ENCODE measurements at regions not wholly inside any gene's neighbourhood (a gene's known extent, or its start where the extent isn't known, plus 50 kb on each side); places are given as distances from the start of the nearest gene placed in this dataset.

- TF ChIP-seq SMARCA5 (IDR thresholded peaks at IDR 0.05) (no peak), HDAC2 (IDR thresholded peaks at IDR 0.05) (no peak), EP300 (IDR thresholded peaks at IDR 0.05; ENCODE audit: borderline replicate concordance in 1 of 2, control insufficient read depth in 1 of 2, low read depth in 2 of 2, low read length in 2 of 2) (no peak), RAD51 (IDR thresholded peaks at IDR 0.05) (no peak)
Measured at GRCh38 chr15:47390208-47390765, 327.0 kb upstream of the SEMA6D start (continued).

DNA sequence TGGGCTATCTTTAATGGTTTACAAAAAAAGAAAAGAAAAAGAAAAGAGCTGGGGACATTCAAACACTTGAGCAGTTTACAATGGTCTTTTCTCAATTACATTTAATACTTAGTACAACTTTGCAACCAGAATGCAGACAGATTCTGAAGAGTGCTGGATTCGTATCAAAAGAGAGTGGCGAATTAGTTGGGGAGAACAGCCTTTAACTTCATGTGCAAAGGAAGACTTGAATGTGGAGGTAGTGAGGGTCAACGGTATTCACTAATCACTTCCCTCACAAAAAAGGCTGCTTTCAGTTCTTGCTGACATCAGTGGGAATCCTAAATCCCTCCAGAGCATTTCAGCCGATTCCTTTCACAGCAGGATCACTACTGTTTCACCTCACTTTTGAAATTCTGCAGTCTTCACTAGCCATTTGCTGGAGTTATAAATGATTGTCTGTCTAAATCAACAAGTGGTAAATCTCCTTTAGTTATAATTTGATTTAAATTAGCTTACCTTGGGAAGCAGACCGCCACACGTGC is 323.0 kb upstream of the SEMA6D start:
- DNase-seq (ENCODE audit: low read depth, low spot score) (no peak), ATAC-seq (no peak), FAIRE-seq (no peak)
- Histone ChIP-seq H3K9ac (ENCODE audit: control insufficient read depth, insufficient read depth, low read length) (no peak overlapping the region), H3K27me3 (replicated peaks in 1 of 2; ENCODE audit: control insufficient read depth in 2 of 2, insufficient read depth in 2 of 2, low read length in 1 of 2) (no peaks in the 10 kb centered on the region), H3K4me3 (no peak overlapping the region), H3K27ac (ENCODE audit: control insufficient read depth, insufficient read depth) (no peak overlapping the region), H3K79me2 (ENCODE audit: control insufficient read depth, insufficient read depth, low read length) (no peaks in the 10 kb centered on the region), H3K4me1 (ENCODE audit: control insufficient read depth, insufficient read depth, low read length) (no peaks in the 10 kb centered on the region), H3K4me2 (ENCODE audit: control insufficient read depth, insufficient read depth) (no peak overlapping the region), H3K9me3 (replicated peaks; ENCODE audit: control insufficient read depth, insufficient read depth, low read length) (no peaks in the 10 kb centered on the region), H2AFZ (ENCODE audit: control insufficient read depth, low read depth, low read length) (no peak overlapping the region), H4K20me1 (ENCODE audit: control insufficient read depth, insufficient read depth) (no peaks in the 10 kb centered on the region), H3K36me3 (ENCODE audit: control insufficient read depth in 2 of 2, insufficient read depth in 2 of 2, low read length in 1 of 2) (no peaks in the 10 kb centered on the region)
- intact Hi-C loops (cut with micrococcal nuclease; ENCODE audit: unreplicated experiment) (no loop called here), in situ Hi-C loops (cut with MboI) (no loop called here)
- POLR2A ChIA-PET = no interaction called here
- SMC1A ChIA-PET (ENCODE audit: uncharacterized antibody, unreplicated experiment) = interaction anchor here (0.7 kb wide), 1 partner anchor 12 kb away, joined by 3 read pairs; no protein-coding TSS in a partner anchor
- CTCF ChIA-PET = no interaction called here
- RAD21 ChIA-PET (ENCODE audit: unreplicated experiment) = no interaction called here
- WGBS (ENCODE audit: insufficient coverage, insufficient replicate concordance, low lambda C conversion rate, missing lambda C conversion rate) = 17% methylated on average over 6 of the region's 6 CpGs
- no TSS peak for BruUV-seq (replicated peaks)
- TF ChIP-seq BRCA1 (IDR thresholded peaks at IDR 0.05; ENCODE audit: low read depth, low read length) (no peak), NFIC (IDR thresholded peaks at IDR 0.05; ENCODE audit: low read depth, low read length) (no peak), PAX8 (IDR thresholded peaks at IDR 0.05) (no peak), SMAD5 (IDR thresholded peaks at IDR 0.05; ENCODE audit: low read depth) (no peak), CBFB (IDR thresholded peaks at IDR 0.05; ENCODE audit: low read depth) (no peak), KLF5 (IDR thresholded peaks at IDR 0.05; ENCODE audit: partially characterized antibody) (no peak), CREM (IDR thresholded peaks at IDR 0.05; ENCODE audit: low read depth) (no peak), HDAC6 (IDR thresholded peaks at IDR 0.05; ENCODE audit: unreplicated experiment) (no peak), DPF2 (IDR thresholded peaks at IDR 0.05) (no peak), MLLT1 (IDR thresholded peaks at IDR 0.05) (no peak), IRF5 (IDR thresholded peaks at IDR 0.05; ENCODE audit: borderline replicate concordance) (no peak), JUNB (IDR thresholded peaks at IDR 0.05) (no peak), HCFC1 (IDR thresholded peaks at IDR 0.05; ENCODE audit: low read length) (no peak), ZNF274 (IDR thresholded peaks at IDR 0.05; ENCODE audit: insufficient read depth, insufficient read length) (no peak), CHD2 (IDR thresholded peaks at IDR 0.05; ENCODE audit: borderline replicate concordance, low read depth, low read length) (no peak), EP300 (IDR thresholded peaks at IDR 0.05; ENCODE audit: borderline replicate concordance in 1 of 2, control insufficient read depth in 1 of 2, low read depth in 2 of 2, low read length in 2 of 2) (no peak), STAT3 (IDR thresholded peaks at IDR 0.05; ENCODE audit: low read depth, low read length) (no peak), ESRRA (IDR thresholded peaks at IDR 0.05; ENCODE audit: low read length) (no peak)

Measured in GM12878 (cell line).